Cardiac muscle cell (in vitro differentiated cells and primary cell): ENCODE measurements at regions not wholly inside any gene's neighbourhood (a gene's known extent, or its start where the extent isn't known, plus 50 kb on each side); places are given as distances from the start of the nearest gene placed in this dataset.
A peak's percentile ranks its signal among the peaks of the same experiment; 100 is the strongest.

Source experiments
- DNase-seq, 2 donors: peaks; one replicate each; pipeline versions ENCODE4 v3.0.0 to v3.0.0-alpha.2; 2010 to 2017; ENCODE audit warnings: low read depth in 1 of 2, low spot score in 1 of 2
- H3K27ac ChIP-seq: fragments of 200-600 bp; sonication (generic); 2 replicates; pipeline ENCODE4 v1.5.1; 2016
- H3K27me3 ChIP-seq: fragments of 200-600 bp; sonication (generic); 2 replicates; pipeline ENCODE4 v1.6.0; 2016; ENCODE audit warnings: control low read depth
- H3K36me3 ChIP-seq: fragments of 200-600 bp; sonication (generic); 2 replicates; pipeline ENCODE4 v1.5.1; 2016; ENCODE audit warnings: control low read depth
- H3K4me1 ChIP-seq: fragments of 200-600 bp; sonication (generic); 2 replicates; pipeline ENCODE4 v1.8.1; 2017; ENCODE audit warnings: low read depth, mild to moderate bottlenecking, mixed run types
- H3K4me3 ChIP-seq: fragments of 200-600 bp; sonication (generic); 2 replicates; pipeline ENCODE4 v1.5.1; 2016; ENCODE audit warnings: mild to moderate bottlenecking
- H3K9me3 ChIP-seq: fragments of 200-600 bp; sonication (generic); 2 replicates; pipeline ENCODE4 v1.5.1; 2017; ENCODE audit warnings: low read depth, mild to moderate bottlenecking, control low read depth
- TF ChIP-seq, protein P1 (sequence below): IDR thresholded peaks from 2 replicates; pipeline ENCODE4 v1.5.1; 2012; ENCODE audit warnings: low read depth, mild to moderate bottlenecking, low read length

DNA sequence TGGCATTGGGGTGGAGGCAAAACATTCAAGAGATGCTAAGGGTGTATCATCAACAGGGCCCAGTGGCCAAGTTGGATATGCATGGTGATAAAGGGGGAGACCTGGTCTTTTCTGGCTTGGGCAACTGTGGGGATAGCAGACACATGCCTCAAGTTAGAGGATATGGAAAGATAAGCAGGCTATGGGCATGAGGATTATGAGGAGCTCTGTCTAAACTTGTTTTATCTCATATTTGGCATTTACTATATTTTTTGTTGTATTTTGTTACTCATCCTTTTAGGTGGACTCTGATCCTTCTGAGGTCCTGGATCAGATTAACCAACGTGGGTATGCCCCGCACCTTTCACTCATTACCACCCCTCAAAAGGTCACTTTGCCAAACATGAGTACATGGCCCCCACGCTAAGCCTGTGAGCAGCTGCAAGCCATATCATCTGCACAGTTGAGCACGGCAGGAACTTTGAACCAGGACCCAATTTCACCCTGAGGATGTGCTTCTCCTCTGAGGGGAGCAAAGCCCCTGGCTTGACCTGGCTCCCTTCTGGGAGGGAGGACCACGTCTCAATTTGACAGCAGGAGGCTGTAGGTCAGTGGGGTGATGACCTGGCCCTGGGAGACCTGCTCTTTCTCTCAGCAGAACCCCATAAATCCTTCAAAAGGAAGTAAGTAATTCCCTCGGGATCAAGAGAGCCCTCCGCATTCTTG is 71.1 kb upstream of the CD180 start:
- H3K4me1 ChIP-seq: no peaks in the 10 kb centered on the region
- no peak overlapping the region for H3K4me3 ChIP-seq
- H3K27ac ChIP-seq: no peak overlapping the region
- TF ChIP-seq, protein P1, sequence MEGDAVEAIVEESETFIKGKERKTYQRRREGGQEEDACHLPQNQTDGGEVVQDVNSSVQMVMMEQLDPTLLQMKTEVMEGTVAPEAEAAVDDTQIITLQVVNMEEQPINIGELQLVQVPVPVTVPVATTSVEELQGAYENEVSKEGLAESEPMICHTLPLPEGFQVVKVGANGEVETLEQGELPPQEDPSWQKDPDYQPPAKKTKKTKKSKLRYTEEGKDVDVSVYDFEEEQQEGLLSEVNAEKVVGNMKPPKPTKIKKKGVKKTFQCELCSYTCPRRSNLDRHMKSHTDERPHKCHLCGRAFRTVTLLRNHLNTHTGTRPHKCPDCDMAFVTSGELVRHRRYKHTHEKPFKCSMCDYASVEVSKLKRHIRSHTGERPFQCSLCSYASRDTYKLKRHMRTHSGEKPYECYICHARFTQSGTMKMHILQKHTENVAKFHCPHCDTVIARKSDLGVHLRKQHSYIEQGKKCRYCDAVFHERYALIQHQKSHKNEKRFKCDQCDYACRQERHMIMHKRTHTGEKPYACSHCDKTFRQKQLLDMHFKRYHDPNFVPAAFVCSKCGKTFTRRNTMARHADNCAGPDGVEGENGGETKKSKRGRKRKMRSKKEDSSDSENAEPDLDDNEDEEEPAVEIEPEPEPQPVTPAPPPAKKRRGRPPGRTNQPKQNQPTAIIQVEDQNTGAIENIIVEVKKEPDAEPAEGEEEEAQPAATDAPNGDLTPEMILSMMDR: no peak
- DNase-seq: no peak
- H3K27me3 ChIP-seq: no peaks in the 10 kb centered on the region
- H3K9me3 ChIP-seq: no peaks in the 10 kb centered on the region
- H3K36me3 ChIP-seq: no peaks in the 10 kb centered on the region

DNA sequence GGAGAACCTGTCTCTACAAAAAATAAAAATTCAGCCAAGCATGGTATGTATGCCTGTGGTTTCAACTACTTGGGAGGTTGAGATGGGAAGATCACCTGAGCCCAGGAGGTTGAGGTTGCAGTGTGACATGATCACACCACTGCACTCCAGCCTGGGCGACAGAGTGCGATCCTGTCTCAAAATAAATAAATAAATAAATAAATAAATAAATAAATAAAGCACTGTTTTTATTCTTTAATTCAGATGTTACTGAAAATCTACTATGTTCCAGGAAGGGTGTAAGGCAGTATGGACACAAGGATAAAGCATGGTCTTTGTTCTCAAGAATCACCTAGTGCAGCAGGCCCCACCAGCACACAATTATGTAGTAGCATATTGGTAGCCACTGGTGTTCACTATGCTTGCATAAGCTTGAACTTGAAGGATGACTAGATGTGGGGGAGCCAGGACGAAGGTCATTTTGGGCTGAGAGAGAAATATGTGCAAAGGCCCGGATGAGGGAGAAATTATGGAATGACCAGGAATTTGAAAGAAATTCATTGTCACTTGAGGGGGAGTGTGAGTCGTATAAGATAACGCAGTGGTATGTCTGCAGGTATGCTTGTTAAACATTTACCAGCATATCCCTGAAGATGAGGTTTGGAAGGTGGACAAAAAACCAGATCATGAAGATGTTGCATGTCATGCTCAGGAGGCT is 70.2 kb upstream of the CD180 start:
- H3K4me1 ChIP-seq: no peaks in the 10 kb centered on the region
- H3K9me3 ChIP-seq: no peaks in the 10 kb centered on the region
- H3K27me3 ChIP-seq: no peaks in the 10 kb centered on the region
- H3K4me3 ChIP-seq: no peak overlapping the region
- TF ChIP-seq, protein P1: no peak
- DNase-seq: no peak
- no peak overlapping the region for H3K27ac ChIP-seq
- no peaks in the 10 kb centered on the region for H3K36me3 ChIP-seq

DNA sequence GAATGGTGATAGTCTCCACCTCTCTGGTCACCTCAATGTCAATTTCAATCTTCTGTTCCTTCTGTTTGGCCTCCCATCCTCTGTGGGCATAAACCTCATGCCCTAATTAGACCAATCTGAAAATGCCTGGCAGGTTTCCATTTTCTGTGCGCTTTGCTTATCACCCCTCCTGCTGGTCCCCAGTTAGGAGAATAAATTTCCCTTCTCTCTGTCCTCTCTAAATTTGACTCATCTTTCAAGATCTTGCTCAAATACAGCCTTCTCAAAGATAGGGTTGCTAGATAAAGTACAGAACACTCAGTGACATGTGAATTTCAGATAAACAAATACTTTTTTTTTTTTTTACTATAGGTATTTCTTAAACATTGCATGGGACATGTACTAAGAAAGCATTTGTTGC is 69.4 kb upstream of the CD180 start:
- no peaks in the 10 kb centered on the region for H3K9me3 ChIP-seq
- DNase-seq: peak in 1 of 2 donors; percentile 36
- H3K4me3 ChIP-seq: no peak overlapping the region
- no peaks in the 10 kb centered on the region for H3K27me3 ChIP-seq
- TF ChIP-seq, protein P1: no peak
- no peaks in the 10 kb centered on the region for H3K4me1 ChIP-seq
- no peaks in the 10 kb centered on the region for H3K36me3 ChIP-seq
- no peak overlapping the region for H3K27ac ChIP-seq

DNA sequence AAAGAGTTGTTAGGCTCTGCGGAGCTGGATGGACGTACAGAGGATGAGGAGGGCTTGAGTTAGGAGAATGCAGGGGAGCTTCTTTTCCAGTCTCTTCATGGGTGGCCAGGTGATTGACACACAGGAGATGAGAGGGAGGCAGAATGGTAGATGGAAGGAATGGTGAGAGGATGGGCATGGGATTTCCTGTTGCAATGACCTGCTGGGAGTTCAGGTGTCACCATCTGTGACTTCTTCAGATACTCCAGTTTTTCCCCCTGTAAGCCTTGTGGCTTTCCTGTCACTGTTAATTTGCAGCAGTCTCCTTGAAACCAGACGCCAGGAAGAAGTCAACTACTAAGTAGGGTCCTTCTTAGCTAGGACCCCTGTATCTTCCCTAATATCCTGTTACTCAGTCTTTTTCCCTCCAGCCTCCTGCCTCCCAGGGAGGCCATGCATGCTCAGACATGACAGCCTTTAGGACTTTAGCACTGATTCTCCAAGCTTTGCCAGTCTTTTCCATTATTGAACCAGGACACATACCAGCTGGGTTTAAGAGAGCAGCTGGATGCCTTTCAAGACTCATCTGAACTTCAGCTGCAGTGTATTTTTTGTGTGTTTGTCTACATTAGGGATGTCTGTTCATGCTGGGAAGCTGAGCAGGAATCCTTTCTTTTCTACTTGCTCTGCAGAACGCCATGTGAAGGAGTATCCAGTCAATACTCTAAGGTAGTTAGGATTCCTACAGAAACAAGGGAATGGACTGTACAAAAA is 67.2 kb upstream of the CD180 start:
- no peaks in the 10 kb centered on the region for H3K4me1 ChIP-seq
- H3K9me3 ChIP-seq: no peaks in the 10 kb centered on the region
- no peaks in the 10 kb centered on the region for H3K27me3 ChIP-seq
- no peaks in the 10 kb centered on the region for H3K36me3 ChIP-seq
- H3K27ac ChIP-seq: no peak overlapping the region
- TF ChIP-seq, protein P1: no peak
- no peak overlapping the region for H3K4me3 ChIP-seq
- DNase-seq: no peak

DNA sequence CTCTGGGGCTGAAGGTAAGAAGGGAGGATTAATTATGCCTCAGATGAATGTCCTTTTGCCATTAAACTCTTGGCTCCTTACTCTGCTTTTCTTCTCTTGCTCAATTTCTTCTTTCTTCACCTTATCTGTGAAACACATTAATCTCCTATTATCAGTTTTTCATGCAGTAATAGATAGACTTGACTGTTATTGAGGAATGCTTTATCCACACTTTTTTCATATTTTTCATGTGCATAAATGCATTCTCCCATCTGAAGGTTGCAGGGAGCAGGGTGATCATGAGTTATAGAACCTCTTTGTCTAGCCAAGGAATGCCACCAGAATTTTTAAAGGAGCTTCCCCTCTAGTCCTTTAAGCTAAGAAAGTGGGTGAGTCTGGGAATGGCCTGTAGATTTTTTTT is 66.4 kb upstream of the CD180 start:
- Histone ChIP-seq H3K27ac (no peak overlapping the region), H3K4me3 (no peak overlapping the region), H3K36me3 (no peaks in the 10 kb centered on the region), H3K27me3 (no peaks in the 10 kb centered on the region), H3K4me1 (no peaks in the 10 kb centered on the region), H3K9me3 (no peaks in the 10 kb centered on the region)
- peak in 1 of 2 donors; percentile 33 for DNase-seq
- TF ChIP-seq, protein P1: no peak
